B cell (primary cell): ENCODE measurements at regions not wholly inside any gene's neighbourhood (a gene's known extent, or its start where the extent isn't known, plus 50 kb on each side); places are given as distances from the start of the nearest gene placed in this dataset.

Experiments
- EZH2 ChIP-seq: IDR thresholded peaks from 2 replicates; pipeline ENCODE4 v1.6.1; 2012; ENCODE audit warnings: borderline replicate concordance, low read depth, mild to moderate bottlenecking, moderate library complexity, low read length; ENCODE audit not compliant: insufficient read depth, poor library complexity, severe bottlenecking
- TF ChIP-seq, protein P1 (sequence below): fragments of 200-600 bp; IDR thresholded peaks from one replicate; pipeline ENCODE4 v1.8.0; 2022; ENCODE audit warnings: antibody characterized with exemption, mild to moderate bottlenecking

DNA sequence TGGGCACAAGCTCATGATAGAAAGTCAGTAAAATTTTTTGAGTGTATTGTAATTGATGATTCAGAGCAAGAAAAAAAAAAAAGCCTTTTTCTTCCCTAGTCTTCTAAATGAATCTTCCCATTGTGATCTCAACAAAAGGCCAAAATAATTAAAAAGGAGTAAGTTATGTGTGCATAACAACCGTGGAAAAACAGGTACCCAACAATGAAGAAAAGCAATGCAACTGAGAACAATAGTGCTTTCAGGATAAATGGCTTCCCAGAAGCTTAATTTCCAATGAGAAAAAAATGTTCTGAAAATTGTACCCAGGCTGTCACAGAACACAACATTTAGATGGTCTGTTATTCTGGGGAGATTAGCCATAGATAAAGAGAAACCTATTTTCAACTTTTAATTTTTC, 399.0 kb upstream of the AGA start:
- TF ChIP-seq, protein P1, sequence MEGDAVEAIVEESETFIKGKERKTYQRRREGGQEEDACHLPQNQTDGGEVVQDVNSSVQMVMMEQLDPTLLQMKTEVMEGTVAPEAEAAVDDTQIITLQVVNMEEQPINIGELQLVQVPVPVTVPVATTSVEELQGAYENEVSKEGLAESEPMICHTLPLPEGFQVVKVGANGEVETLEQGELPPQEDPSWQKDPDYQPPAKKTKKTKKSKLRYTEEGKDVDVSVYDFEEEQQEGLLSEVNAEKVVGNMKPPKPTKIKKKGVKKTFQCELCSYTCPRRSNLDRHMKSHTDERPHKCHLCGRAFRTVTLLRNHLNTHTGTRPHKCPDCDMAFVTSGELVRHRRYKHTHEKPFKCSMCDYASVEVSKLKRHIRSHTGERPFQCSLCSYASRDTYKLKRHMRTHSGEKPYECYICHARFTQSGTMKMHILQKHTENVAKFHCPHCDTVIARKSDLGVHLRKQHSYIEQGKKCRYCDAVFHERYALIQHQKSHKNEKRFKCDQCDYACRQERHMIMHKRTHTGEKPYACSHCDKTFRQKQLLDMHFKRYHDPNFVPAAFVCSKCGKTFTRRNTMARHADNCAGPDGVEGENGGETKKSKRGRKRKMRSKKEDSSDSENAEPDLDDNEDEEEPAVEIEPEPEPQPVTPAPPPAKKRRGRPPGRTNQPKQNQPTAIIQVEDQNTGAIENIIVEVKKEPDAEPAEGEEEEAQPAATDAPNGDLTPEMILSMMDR = no peak
- no peak for TF ChIP-seq EZH2
